ENCODE measurements at regions not wholly inside any gene's neighbourhood (a gene's known extent, or its start where the extent isn't known, plus 50 kb on each side); places are given as distances from the start of the nearest gene placed in this dataset.

GRCh38 chr3:145395421-145395820, 765.6 kb downstream of the PLOD2 start:
- no peak overlapping the region for H3K27ac Mint-ChIP-seq (ENCODE audit: unreplicated experiment)
- Histone ChIP-seq H3K4me3 (ENCODE audit: insufficient read depth, low read depth, low read length) (no peak overlapping the region), H3K27ac (ENCODE audit: low read depth, low read length) (no peak overlapping the region), H3K79me2 (ENCODE audit: insufficient read depth, low read length) (no peaks in the 10 kb centered on the region), H4K20me1 (ENCODE audit: insufficient read depth, low read length) (no peaks in the 10 kb centered on the region), H3K36me3 (ENCODE audit: insufficient read depth, low read length) (no peaks in the 10 kb centered on the region), H2AFZ (ENCODE audit: low read depth, low read length) (no peak overlapping the region), H3K9ac (ENCODE audit: low read length) (no peak overlapping the region), H3K4me1 (ENCODE audit: insufficient read depth, low read length) (no peaks in the 10 kb centered on the region), H3K27me3 (ENCODE audit: insufficient read depth, low read length) (no peaks in the 10 kb centered on the region), H3K4me2 (ENCODE audit: low read length) (no peak overlapping the region), H3K9me3 (ENCODE audit: insufficient read depth, low read depth, low read length) (no peaks in the 10 kb centered on the region)
- H3K4me3 Mint-ChIP-seq (ENCODE audit: unreplicated experiment): no peak overlapping the region
- TF ChIP-seq EZH2 (IDR thresholded peaks at IDR 0.05; ENCODE audit: insufficient read depth, low read length): no peak
- TF ChIP-seq, protein P1, sequence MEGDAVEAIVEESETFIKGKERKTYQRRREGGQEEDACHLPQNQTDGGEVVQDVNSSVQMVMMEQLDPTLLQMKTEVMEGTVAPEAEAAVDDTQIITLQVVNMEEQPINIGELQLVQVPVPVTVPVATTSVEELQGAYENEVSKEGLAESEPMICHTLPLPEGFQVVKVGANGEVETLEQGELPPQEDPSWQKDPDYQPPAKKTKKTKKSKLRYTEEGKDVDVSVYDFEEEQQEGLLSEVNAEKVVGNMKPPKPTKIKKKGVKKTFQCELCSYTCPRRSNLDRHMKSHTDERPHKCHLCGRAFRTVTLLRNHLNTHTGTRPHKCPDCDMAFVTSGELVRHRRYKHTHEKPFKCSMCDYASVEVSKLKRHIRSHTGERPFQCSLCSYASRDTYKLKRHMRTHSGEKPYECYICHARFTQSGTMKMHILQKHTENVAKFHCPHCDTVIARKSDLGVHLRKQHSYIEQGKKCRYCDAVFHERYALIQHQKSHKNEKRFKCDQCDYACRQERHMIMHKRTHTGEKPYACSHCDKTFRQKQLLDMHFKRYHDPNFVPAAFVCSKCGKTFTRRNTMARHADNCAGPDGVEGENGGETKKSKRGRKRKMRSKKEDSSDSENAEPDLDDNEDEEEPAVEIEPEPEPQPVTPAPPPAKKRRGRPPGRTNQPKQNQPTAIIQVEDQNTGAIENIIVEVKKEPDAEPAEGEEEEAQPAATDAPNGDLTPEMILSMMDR (IDR thresholded peaks at IDR 0.05; ENCODE audit: insufficient read depth, low read depth, low read length): no peak
- DNase-seq (ENCODE audit: low read depth): no peak
- FAIRE-seq: no peak
- no peaks in the 10 kb centered on the region for H3K27me3 Mint-ChIP-seq (ENCODE audit: low read depth, unreplicated experiment)
- no peaks in the 10 kb centered on the region for H3K36me3 Mint-ChIP-seq (ENCODE audit: low read depth, unreplicated experiment)
- no peaks in the 10 kb centered on the region for H3K4me1 Mint-ChIP-seq (ENCODE audit: low read depth, unreplicated experiment)
- H3K9me3 Mint-ChIP-seq (ENCODE audit: unreplicated experiment): no peaks in the 10 kb centered on the region

DNA sequence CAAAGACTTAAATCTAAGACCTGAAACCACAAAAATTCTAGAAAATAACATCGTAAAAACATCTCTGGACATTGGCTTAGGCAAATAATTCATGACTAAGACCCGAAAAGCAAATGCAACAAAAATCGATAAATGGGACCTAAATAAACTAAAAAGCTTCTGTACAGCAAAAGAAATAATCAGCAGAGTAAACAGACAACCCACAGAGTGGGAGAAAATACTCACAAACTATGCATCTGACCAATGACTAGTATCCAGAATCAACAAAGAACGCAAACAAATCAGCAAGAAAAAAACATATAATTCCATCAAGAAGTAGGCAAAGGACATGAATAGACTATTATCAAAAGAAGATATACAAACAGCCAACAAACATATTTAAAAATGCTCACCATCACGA, 749.4 kb downstream of the PLOD2 start:
- H3K79me2 ChIP-seq (ENCODE audit: insufficient read depth, low read length): no peaks in the 10 kb centered on the region
- H3K4me1 ChIP-seq (ENCODE audit: insufficient read depth, low read length): no peaks in the 10 kb centered on the region
- no peak overlapping the region for H3K4me2 ChIP-seq (ENCODE audit: low read length)
- Mint-ChIP-seq H3K27me3 (ENCODE audit: low read depth, unreplicated experiment) (no peaks in the 10 kb centered on the region), H3K4me1 (ENCODE audit: low read depth, unreplicated experiment) (no peaks in the 10 kb centered on the region), H3K36me3 (ENCODE audit: low read depth, unreplicated experiment) (no peaks in the 10 kb centered on the region), H3K4me3 (ENCODE audit: unreplicated experiment) (no peak overlapping the region), H3K27ac (ENCODE audit: unreplicated experiment) (no peak overlapping the region), H3K9me3 (ENCODE audit: unreplicated experiment) (no peaks in the 10 kb centered on the region)
- H3K9me3 ChIP-seq (ENCODE audit: insufficient read depth, low read depth, low read length): no peaks in the 10 kb centered on the region
- no peaks in the 10 kb centered on the region for H3K36me3 ChIP-seq (ENCODE audit: insufficient read depth, low read length)
- no peak overlapping the region for H2AFZ ChIP-seq (ENCODE audit: low read depth, low read length)
- no peak for TF ChIP-seq EZH2 (IDR thresholded peaks at IDR 0.05; ENCODE audit: insufficient read depth, low read length)
- TF ChIP-seq, protein P1 (IDR thresholded peaks at IDR 0.05; ENCODE audit: insufficient read depth, low read depth, low read length): no peak
- FAIRE-seq (no peak), DNase-seq (ENCODE audit: low read depth) (no peak)
- no peaks in the 10 kb centered on the region for H3K27me3 ChIP-seq (ENCODE audit: insufficient read depth, low read length)
- no peaks in the 10 kb centered on the region for H4K20me1 ChIP-seq (ENCODE audit: insufficient read depth, low read length)
- H3K9ac ChIP-seq (ENCODE audit: low read length): no peak overlapping the region
- H3K4me3 ChIP-seq (ENCODE audit: insufficient read depth, low read depth, low read length): no peak overlapping the region
- H3K27ac ChIP-seq (ENCODE audit: low read depth, low read length): no peak overlapping the region

- H3K79me2 ChIP-seq (ENCODE audit: insufficient read depth, low read length): no peaks in the 10 kb centered on the region
- no peak overlapping the region for H2AFZ ChIP-seq (ENCODE audit: low read depth, low read length)
- H3K4me2 ChIP-seq (ENCODE audit: low read length): no peak overlapping the region
- Mint-ChIP-seq H3K27me3 (ENCODE audit: low read depth, unreplicated experiment) (no peaks in the 10 kb centered on the region), H3K4me1 (ENCODE audit: low read depth, unreplicated experiment) (no peaks in the 10 kb centered on the region), H3K36me3 (ENCODE audit: low read depth, unreplicated experiment) (no peaks in the 10 kb centered on the region), H3K4me3 (ENCODE audit: unreplicated experiment) (no peak overlapping the region), H3K27ac (ENCODE audit: unreplicated experiment) (no peak overlapping the region), H3K9me3 (ENCODE audit: unreplicated experiment) (no peaks in the 10 kb centered on the region)
- no peaks in the 10 kb centered on the region for H3K4me1 ChIP-seq (ENCODE audit: insufficient read depth, low read length)
- no peaks in the 10 kb centered on the region for H3K36me3 ChIP-seq (ENCODE audit: insufficient read depth, low read length)
- no peaks in the 10 kb centered on the region for H4K20me1 ChIP-seq (ENCODE audit: insufficient read depth, low read length)
- H3K27me3 ChIP-seq (ENCODE audit: insufficient read depth, low read length): no peaks in the 10 kb centered on the region
- TF ChIP-seq EZH2 (IDR thresholded peaks at IDR 0.05; ENCODE audit: insufficient read depth, low read length): no peak
- FAIRE-seq (no peak), DNase-seq (ENCODE audit: low read depth) (no peak)
- H3K9ac ChIP-seq (ENCODE audit: low read length): no peak overlapping the region
- H3K27ac ChIP-seq (ENCODE audit: low read depth, low read length): no peak overlapping the region
- no peaks in the 10 kb centered on the region for H3K9me3 ChIP-seq (ENCODE audit: insufficient read depth, low read depth, low read length)
- no peak overlapping the region for H3K4me3 ChIP-seq (ENCODE audit: insufficient read depth, low read depth, low read length)
These were observed 743.3 kb downstream of the PLOD2 start for GRCh38 chr3:145417678-145418077.

Measured in astrocyte (in vitro differentiated cells and primary cell).